Fibroblast of villous mesenchyme (primary cell): ENCODE measurements at regions not wholly inside any gene's neighbourhood (a gene's known extent, or its start where the extent isn't known, plus 50 kb on each side); places are given as distances from the start of the nearest gene placed in this dataset. TPM values are rescaled to one million over a fixed set of nuclear protein-coding genes. Genes with fewer than 3 reads are reported as not detected.
"Not testable (repeated sequence)": the region's sequence is repeated elsewhere in the genome, so short reads cannot be mapped to it uniquely, and the experiment has no call there.

Source experiments
- DNase-seq: peaks from one replicate; pipeline ENCODE4 v3.0.0-alpha.2; 2010; ENCODE audit warnings: low read depth
- H3K4me3 ChIP-seq: 2 replicates; pipeline ENCODE4 v1.5.1; 2011; ENCODE audit warnings: low read depth, mild to moderate bottlenecking, low read length
- small RNA-seq: library from RNA; depleted of rRNA; stranded (forward); fragments of <200 nt; gene quantifications from one replicate; pipeline ENCODE3, GENCODE V24; 2012
- TF ChIP-seq, protein P1 (sequence below): IDR thresholded peaks from 2 replicates; pipeline ENCODE4 v1.5.1; 2012; ENCODE audit warnings: low read depth, mild to moderate bottlenecking, low read length; ENCODE audit not compliant: insufficient read depth

DNA sequence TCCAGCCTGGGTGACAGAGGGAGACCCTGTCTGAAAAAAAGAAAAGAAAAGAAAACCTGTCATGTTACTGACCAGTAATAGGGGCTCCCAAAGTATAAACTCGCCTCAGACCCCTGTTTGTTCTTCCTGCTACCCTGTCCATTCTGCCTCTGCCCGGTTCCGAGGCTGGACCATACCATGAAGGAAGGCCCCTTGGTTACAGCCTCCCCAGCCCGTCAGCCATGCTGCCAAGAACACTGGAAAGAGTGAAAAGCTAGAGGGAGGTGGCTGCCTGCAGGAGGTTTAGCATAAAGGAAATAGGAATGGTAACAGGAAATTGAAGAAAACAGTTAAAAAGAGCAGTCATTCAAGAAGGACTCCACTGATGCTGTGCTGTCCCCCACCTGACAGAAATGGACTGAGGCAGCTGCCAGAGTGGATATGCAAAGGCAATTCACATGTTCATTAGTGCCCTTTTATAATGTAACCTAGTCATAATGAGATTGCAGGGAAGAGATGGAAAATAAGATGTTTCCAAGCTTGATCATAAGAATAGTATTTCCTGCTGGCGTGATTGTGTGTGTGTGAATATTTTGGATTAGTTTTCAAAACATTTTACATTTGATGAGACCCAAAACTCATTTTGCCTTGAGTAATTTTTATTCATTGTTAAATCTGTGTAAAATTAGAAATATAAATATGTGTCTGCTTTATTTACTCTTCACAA, 102.6 kb downstream of the GOSR1 start:
- TF ChIP-seq, protein P1, sequence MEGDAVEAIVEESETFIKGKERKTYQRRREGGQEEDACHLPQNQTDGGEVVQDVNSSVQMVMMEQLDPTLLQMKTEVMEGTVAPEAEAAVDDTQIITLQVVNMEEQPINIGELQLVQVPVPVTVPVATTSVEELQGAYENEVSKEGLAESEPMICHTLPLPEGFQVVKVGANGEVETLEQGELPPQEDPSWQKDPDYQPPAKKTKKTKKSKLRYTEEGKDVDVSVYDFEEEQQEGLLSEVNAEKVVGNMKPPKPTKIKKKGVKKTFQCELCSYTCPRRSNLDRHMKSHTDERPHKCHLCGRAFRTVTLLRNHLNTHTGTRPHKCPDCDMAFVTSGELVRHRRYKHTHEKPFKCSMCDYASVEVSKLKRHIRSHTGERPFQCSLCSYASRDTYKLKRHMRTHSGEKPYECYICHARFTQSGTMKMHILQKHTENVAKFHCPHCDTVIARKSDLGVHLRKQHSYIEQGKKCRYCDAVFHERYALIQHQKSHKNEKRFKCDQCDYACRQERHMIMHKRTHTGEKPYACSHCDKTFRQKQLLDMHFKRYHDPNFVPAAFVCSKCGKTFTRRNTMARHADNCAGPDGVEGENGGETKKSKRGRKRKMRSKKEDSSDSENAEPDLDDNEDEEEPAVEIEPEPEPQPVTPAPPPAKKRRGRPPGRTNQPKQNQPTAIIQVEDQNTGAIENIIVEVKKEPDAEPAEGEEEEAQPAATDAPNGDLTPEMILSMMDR, result no peak
- no peak overlapping the region for H3K4me3 ChIP-seq
- no peak for DNase-seq

DNA sequence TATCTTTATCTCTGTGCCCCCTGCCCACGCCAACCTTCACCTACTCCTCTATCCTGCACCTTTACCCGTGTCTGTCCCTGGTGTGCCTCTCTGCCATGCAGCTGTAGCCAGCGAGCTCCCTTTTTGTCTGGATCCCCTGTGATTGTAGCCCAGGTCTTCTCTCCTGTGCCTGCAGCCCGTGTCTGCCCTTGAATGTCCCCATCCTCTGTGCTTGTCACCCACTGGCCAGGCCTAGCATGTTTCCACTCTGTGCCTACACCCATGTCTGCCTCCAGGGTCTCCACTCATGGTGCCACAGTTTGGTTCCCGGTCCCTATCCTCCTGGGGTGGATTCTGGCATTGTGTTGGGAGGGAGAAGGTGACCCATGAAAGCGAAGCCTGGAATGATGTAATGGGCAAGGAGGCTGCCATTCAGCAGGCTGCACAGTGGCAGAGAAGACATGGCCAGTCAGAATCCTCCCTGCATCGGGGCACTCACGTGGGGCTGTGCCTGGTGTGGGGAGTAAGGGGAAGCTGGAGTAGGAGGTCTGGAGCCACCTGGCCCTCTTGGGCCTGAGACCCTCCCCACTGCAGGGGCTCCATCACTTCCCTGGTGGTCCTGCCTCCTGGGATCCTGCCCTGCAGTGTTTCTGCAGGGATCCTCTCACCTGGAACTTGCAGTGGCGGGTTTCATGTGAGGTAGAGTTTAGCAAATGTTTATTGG, 101.0 kb downstream of the GOSR1 start:
- not testable (repeated sequence) for H3K4me3 ChIP-seq, DNase-seq

Small RNA genes in the stretch of these regions (small RNA-seq; reads per million reads assigned to genes)
- gene AC005562.1, result not detected
- gene AC127024.7, result not detected
- gene RN7SL316P, result not detected
